KMS-11 (cell line): ENCODE measurements at regions not wholly inside any gene's neighbourhood (a gene's known extent, or its start where the extent isn't known, plus 50 kb on each side); places are given as distances from the start of the nearest gene placed in this dataset.

Experiments
- H2AFZ ChIP-seq: fragments of 200-600 bp; sonication (generic); 2 replicates; pipeline ENCODE4 v1.6.1; 2016; ENCODE audit warnings: antibody characterized with exemption, mixed run types, low read depth
- H3K27ac ChIP-seq: fragments of 200-600 bp; sonication (generic); 2 replicates; pipeline ENCODE4 v1.6.1; 2016; ENCODE audit warnings: mild to moderate bottlenecking, mixed run types
- H3K27me3 ChIP-seq: fragments of 200-600 bp; sonication (generic); 2 replicates; pipeline ENCODE4 v1.6.1; 2017; ENCODE audit warnings: mild to moderate bottlenecking, low read depth, mixed run types, moderate library complexity; ENCODE audit not compliant: insufficient read depth
- H3K36me3 ChIP-seq: fragments of 200-600 bp; sonication (generic); 2 replicates; pipeline ENCODE4 v1.6.1; 2017; ENCODE audit warnings: mild to moderate bottlenecking, mixed run types; ENCODE audit not compliant: insufficient read depth
- H3K4me1 ChIP-seq: fragments of 200-600 bp; sonication (generic); 2 replicates; pipeline ENCODE4 v1.6.1; 2016; ENCODE audit warnings: mild to moderate bottlenecking, low read depth, mixed run types; ENCODE audit not compliant: poor library complexity, severe bottlenecking
- H3K4me2 ChIP-seq: fragments of 200-600 bp; sonication (generic); 2 replicates; pipeline ENCODE4 v1.7.0; 2016; ENCODE audit warnings: mild to moderate bottlenecking, mixed run types
- H3K4me3 ChIP-seq: fragments of 200-600 bp; sonication (generic); IDR thresholded peaks from 2 replicates; pipeline ENCODE4 v1.6.1; 2017; ENCODE audit warnings: low read depth, low read length, mixed read lengths; ENCODE audit not compliant: insufficient read depth
- H3K79me2 ChIP-seq: fragments of 200-600 bp; sonication (generic); 2 replicates; pipeline ENCODE4 v1.6.1; 2016; ENCODE audit warnings: low read depth, mixed run types; ENCODE audit not compliant: insufficient read depth
- H3K9ac ChIP-seq: fragments of 200-600 bp; sonication (generic); 2 replicates; pipeline ENCODE4 v1.6.1; 2016; ENCODE audit warnings: mild to moderate bottlenecking, mixed run types
- H4K20me1 ChIP-seq: fragments of 200-600 bp; sonication (generic); 2 replicates; pipeline ENCODE4 v1.6.1; 2016; ENCODE audit warnings: mild to moderate bottlenecking, mixed run types; ENCODE audit not compliant: insufficient read depth
- CTCF ChIP-seq: fragments of 200-600 bp; sonication (generic); conservative IDR thresholded peaks from 2 replicates; pipeline ENCODE4 v1.6.1; 2017; ENCODE audit warnings: low read depth, mild to moderate bottlenecking, antibody characterized with exemption, low read length, moderate library complexity, mixed read lengths

GRCh38 chr1:114032271-114033215 lies 53.3 kb downstream of the OLFML3 start:
- Histone ChIP-seq H3K9ac (no peak overlapping the region), H3K36me3 (no peaks in the 10 kb centered on the region), H3K79me2 (no peaks in the 10 kb centered on the region), H4K20me1 (no peaks in the 10 kb centered on the region), H3K4me3 (no peak overlapping the region), H3K27me3 (no peaks in the 10 kb centered on the region), H3K4me1 (no peaks in the 10 kb centered on the region), H3K27ac (no peak overlapping the region), H3K4me2 (no peak overlapping the region), H2AFZ (no peak overlapping the region)
- no peak for TF ChIP-seq CTCF

GRCh38 chr1:114033216-114033706 lies 54.0 kb downstream of the OLFML3 start:
- Histone ChIP-seq H3K36me3 (no peaks in the 10 kb centered on the region), H3K4me2 (no peak overlapping the region), H3K4me1 (no peaks in the 10 kb centered on the region), H3K27ac (no peak overlapping the region), H3K9ac (no peak overlapping the region), H3K4me3 (no peak overlapping the region), H2AFZ (no peak overlapping the region), H3K79me2 (no peaks in the 10 kb centered on the region), H4K20me1 (no peaks in the 10 kb centered on the region), H3K27me3 (no peaks in the 10 kb centered on the region)
- peak; percentile 55 for TF ChIP-seq CTCF

- Histone ChIP-seq H3K4me3 (no peak overlapping the region), H3K79me2 (no peaks in the 10 kb centered on the region), H3K4me1 (no peaks in the 10 kb centered on the region), H3K27ac (no peak overlapping the region), H3K27me3 (no peaks in the 10 kb centered on the region), H2AFZ (no peak overlapping the region), H3K4me2 (no peak overlapping the region), H3K36me3 (no peaks in the 10 kb centered on the region), H3K9ac (no peak overlapping the region), H4K20me1 (no peaks in the 10 kb centered on the region)
- no peak for TF ChIP-seq CTCF
Measured at GRCh38 chr1:114033961-114034360, 54.7 kb downstream of the OLFML3 start.

GRCh38 chr1:114034567-114035303 lies 55.5 kb downstream of the OLFML3 start:
- Histone ChIP-seq H3K27me3 (no peaks in the 10 kb centered on the region), H3K79me2 (no peaks in the 10 kb centered on the region), H3K27ac (no peak overlapping the region), H2AFZ (no peak overlapping the region), H3K4me2 (no peak overlapping the region), H3K4me1 (no peaks in the 10 kb centered on the region), H3K4me3 (no peak overlapping the region), H3K36me3 (no peaks in the 10 kb centered on the region), H3K9ac (no peak overlapping the region), H4K20me1 (no peaks in the 10 kb centered on the region)
- TF ChIP-seq CTCF, result no peak
